ENCODE measurements at regions not wholly inside any gene's neighbourhood (a gene's known extent, or its start where the extent isn't known, plus 50 kb on each side); places are given as distances from the start of the nearest gene placed in this dataset.

DNA sequence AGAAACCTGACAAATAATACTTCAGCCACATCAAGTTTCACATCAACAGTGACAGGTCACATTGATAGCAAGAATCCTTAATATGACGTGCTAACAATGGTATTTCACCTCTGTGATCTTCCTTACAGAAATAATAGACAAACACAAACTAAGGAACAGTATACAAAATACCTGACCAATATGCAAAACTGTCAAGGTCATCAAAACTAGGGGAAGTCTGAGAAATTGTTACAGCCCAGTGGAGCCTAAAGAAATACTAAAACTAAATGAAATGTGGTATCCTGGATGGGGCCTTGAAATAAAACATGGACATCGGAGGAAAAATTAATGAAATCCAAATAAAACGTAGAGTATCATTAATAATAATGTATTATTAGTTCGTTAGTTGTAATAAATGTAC is 422.0 kb upstream of the ZNF385D start:
- Histone ChIP-seq H3K79me2 (ENCODE audit: control insufficient read depth, insufficient read depth, low read length) (no peaks in the 10 kb centered on the region), H3K27me3 (ENCODE audit: control insufficient read depth in 2 of 2, insufficient read depth in 2 of 2, low read length in 2 of 2) (no peaks in the 10 kb centered on the region), H3K9ac (replicated peaks; ENCODE audit: extremely low read depth, insufficient read depth, low read length) (no peak overlapping the region), H3K9me3 (replicated peaks; ENCODE audit: control insufficient read depth, insufficient read depth, low read length) (no peaks in the 10 kb centered on the region), H3K9me1 (replicated peaks; ENCODE audit: control insufficient read depth, extremely low read depth, insufficient read depth, low read length) (no peaks in the 10 kb centered on the region), H4K20me1 (replicated peaks; ENCODE audit: control insufficient read depth, extremely low read depth, insufficient read depth, low read length) (no peaks in the 10 kb centered on the region), H3K36me3 (ENCODE audit: control insufficient read depth in 2 of 2, extremely low read depth in 1 of 2, insufficient read depth in 2 of 2, low read length in 2 of 2) (no peaks in the 10 kb centered on the region), H3K4me3 (replicated peaks in 1 of 3; ENCODE audit: insufficient read depth in 1 of 3, low read depth in 1 of 3, low read length in 3 of 3) (no peak overlapping the region), H2AFZ (ENCODE audit: low read depth, low read length) (no peak overlapping the region), H3K4me2 (ENCODE audit: insufficient read depth, low read length) (no peak overlapping the region), H3K27ac (ENCODE audit: insufficient read depth, low read depth, low read length) (no peak overlapping the region), H3K4me1 (ENCODE audit: control insufficient read depth, extremely low read depth, insufficient read depth, low read length) (no peaks in the 10 kb centered on the region)
- dilution Hi-C loops (cut with MboI; ENCODE audit: extremely low pct_ligation_motif_present, low sequenced_read_pairs) (no loop called here), intact Hi-C loops (cut with micrococcal nuclease) (no loop called here)
- FAIRE-seq (no peak), DNase-seq (ENCODE audit: low read depth, low spot score) (no peak)
- CTCF ChIA-PET: no interaction called here
- no TSS peak for BruUV-seq (replicated peaks)
- TF ChIP-seq FOS (IDR thresholded peaks at IDR 0.05; ENCODE audit: borderline replicate concordance, insufficient read depth, low read length) (no peak), GATA2 (IDR thresholded peaks at IDR 0.05; ENCODE audit: insufficient read depth, insufficient read length, low read depth, low read length) (no peak), POLR2AphosphoS5 (IDR thresholded peaks at IDR 0.05; ENCODE audit: insufficient read depth, low read depth, low read length) (no peak), EZH2 (IDR thresholded peaks at IDR 0.05; ENCODE audit: borderline replicate concordance, low read depth, low read length, severe bottlenecking) (no peak), POLR2A (IDR thresholded peaks at IDR 0.05; ENCODE audit: low read depth, low read length) (no peak), JUN (IDR thresholded peaks at IDR 0.05; ENCODE audit: borderline replicate concordance, insufficient read depth, insufficient read length, low read depth) (no peak), MYC (IDR thresholded peaks at IDR 0.05; ENCODE audit: low read depth, low read length) (no peak)
- TF ChIP-seq, protein P1, sequence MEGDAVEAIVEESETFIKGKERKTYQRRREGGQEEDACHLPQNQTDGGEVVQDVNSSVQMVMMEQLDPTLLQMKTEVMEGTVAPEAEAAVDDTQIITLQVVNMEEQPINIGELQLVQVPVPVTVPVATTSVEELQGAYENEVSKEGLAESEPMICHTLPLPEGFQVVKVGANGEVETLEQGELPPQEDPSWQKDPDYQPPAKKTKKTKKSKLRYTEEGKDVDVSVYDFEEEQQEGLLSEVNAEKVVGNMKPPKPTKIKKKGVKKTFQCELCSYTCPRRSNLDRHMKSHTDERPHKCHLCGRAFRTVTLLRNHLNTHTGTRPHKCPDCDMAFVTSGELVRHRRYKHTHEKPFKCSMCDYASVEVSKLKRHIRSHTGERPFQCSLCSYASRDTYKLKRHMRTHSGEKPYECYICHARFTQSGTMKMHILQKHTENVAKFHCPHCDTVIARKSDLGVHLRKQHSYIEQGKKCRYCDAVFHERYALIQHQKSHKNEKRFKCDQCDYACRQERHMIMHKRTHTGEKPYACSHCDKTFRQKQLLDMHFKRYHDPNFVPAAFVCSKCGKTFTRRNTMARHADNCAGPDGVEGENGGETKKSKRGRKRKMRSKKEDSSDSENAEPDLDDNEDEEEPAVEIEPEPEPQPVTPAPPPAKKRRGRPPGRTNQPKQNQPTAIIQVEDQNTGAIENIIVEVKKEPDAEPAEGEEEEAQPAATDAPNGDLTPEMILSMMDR (IDR thresholded peaks at IDR 0.05; ENCODE audit: extremely low read depth in 1 of 2, insufficient read depth in 1 of 2, low read depth in 1 of 2, low read length in 2 of 2): no peak
- TF ChIP-seq, protein P2, sequence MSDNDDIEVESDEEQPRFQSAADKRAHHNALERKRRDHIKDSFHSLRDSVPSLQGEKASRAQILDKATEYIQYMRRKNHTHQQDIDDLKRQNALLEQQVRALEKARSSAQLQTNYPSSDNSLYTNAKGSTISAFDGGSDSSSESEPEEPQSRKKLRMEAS (IDR thresholded peaks at IDR 0.05; ENCODE audit: insufficient read depth, insufficient read length): no peak
- POLR2A ChIA-PET: no interaction called here

All from endothelial cell of umbilical vein (primary cell).